GM23338 (cell line): ENCODE measurements at regions not wholly inside any gene's neighbourhood (a gene's known extent, or its start where the extent isn't known, plus 50 kb on each side); places are given as distances from the start of the nearest gene placed in this dataset.
"Not testable (repeated sequence)": the region's sequence is repeated elsewhere in the genome, so short reads cannot be mapped to it uniquely, and the experiment has no call there.

Experiments
- EZH2phosphoT487 ChIP-seq: fragments of 200-600 bp; sonication (generic); IDR thresholded peaks from one replicate; pipeline ENCODE4 v1.8.1; 2018; ENCODE audit warnings: antibody characterized with exemption; ENCODE audit not compliant: unreplicated experiment
- REST ChIP-seq: IDR thresholded peaks from one replicate; pipeline ENCODE4 v1.6.1; 2018; ENCODE audit warnings: antibody characterized with exemption; ENCODE audit not compliant: unreplicated experiment
- TF ChIP-seq, protein P1 (sequence below), 2 experiments: fragments of 200-600 bp in 1 of 2; sonication (generic) in 1 of 2; conservative IDR thresholded peaks; 2 replicates each; pipeline versions ENCODE4 v1.5.1 to v1.6.1; 2016 to 2017; ENCODE audit warnings: antibody characterized with exemption in 2 of 2, low read depth in 2 of 2, mild to moderate bottlenecking in 2 of 2, moderate library complexity in 1 of 2

DNA sequence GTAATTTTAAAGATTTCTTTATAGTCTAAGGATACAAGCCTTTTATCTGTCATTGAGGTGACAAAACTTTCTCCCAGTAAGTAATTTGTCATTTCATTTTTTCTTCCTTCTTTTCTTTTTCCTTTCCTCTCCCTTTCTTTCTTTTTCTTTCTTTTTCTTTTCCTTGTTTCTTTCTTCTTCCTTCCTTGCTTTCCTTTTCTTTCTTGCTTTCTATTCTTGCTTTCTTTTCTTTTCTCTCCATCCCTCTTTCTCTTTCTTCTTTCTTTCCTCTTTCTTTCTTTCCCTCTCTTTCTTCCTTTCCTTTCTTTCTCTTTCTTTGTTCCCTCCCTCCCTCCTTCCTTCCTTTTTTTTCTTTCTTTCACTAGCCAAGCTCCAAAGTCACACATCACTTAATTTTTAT, 148.8 kb downstream of the GOLGA6L4 start:
- TF ChIP-seq EZH2phosphoT487, REST: not testable (repeated sequence)
- TF ChIP-seq, protein P1, sequence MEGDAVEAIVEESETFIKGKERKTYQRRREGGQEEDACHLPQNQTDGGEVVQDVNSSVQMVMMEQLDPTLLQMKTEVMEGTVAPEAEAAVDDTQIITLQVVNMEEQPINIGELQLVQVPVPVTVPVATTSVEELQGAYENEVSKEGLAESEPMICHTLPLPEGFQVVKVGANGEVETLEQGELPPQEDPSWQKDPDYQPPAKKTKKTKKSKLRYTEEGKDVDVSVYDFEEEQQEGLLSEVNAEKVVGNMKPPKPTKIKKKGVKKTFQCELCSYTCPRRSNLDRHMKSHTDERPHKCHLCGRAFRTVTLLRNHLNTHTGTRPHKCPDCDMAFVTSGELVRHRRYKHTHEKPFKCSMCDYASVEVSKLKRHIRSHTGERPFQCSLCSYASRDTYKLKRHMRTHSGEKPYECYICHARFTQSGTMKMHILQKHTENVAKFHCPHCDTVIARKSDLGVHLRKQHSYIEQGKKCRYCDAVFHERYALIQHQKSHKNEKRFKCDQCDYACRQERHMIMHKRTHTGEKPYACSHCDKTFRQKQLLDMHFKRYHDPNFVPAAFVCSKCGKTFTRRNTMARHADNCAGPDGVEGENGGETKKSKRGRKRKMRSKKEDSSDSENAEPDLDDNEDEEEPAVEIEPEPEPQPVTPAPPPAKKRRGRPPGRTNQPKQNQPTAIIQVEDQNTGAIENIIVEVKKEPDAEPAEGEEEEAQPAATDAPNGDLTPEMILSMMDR (conservative IDR thresholded peaks at IDR 0.05; ENCODE audit: low read depth in 2 of 2) = not testable (repeated sequence)
